ENCODE measurements at regions not wholly inside any gene's neighbourhood (a gene's known extent, or its start where the extent isn't known, plus 50 kb on each side); places are given as distances from the start of the nearest gene placed in this dataset.

DNA sequence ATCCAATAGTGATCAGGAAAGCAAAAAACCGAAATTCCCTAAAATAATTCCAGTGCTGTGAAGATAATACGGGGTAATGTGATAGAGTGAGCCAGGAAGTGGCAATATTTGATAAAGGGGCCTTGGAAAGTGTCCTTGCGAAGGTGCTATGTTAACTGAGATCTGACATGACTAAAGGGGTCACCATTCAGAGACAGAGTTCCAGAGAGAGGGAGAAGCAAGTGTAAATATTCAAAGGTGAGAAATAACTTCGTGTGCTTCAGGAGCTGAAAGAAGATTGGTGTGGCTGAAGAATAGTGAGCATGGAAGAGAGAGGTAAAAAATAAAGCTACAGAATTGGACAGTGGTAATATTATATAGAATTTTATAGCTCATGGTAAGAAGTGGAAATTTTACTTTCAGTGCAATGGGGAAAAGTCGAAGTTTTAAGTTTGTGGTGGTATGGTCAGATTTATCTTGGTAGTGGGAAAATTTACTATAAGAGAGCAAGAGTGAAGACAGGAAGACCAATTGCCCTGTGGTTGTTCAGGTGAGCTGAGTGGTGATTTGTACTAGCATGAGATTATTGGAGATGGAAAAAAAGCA is 164.5 kb downstream of the JRKL start:
- TF ChIP-seq, protein P1, sequence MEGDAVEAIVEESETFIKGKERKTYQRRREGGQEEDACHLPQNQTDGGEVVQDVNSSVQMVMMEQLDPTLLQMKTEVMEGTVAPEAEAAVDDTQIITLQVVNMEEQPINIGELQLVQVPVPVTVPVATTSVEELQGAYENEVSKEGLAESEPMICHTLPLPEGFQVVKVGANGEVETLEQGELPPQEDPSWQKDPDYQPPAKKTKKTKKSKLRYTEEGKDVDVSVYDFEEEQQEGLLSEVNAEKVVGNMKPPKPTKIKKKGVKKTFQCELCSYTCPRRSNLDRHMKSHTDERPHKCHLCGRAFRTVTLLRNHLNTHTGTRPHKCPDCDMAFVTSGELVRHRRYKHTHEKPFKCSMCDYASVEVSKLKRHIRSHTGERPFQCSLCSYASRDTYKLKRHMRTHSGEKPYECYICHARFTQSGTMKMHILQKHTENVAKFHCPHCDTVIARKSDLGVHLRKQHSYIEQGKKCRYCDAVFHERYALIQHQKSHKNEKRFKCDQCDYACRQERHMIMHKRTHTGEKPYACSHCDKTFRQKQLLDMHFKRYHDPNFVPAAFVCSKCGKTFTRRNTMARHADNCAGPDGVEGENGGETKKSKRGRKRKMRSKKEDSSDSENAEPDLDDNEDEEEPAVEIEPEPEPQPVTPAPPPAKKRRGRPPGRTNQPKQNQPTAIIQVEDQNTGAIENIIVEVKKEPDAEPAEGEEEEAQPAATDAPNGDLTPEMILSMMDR (IDR thresholded peaks at IDR 0.05), result no peak
- no peak for TF ChIP-seq POLR2A (IDR thresholded peaks at IDR 0.05)

Measured in esophagus squamous epithelium (tissue), 4 donors.